ENCODE measurements at regions not wholly inside any gene's neighbourhood (a gene's known extent, or its start where the extent isn't known, plus 50 kb on each side); places are given as distances from the start of the nearest gene placed in this dataset.
"Not testable (repeated sequence)": the region's sequence is repeated elsewhere in the genome, so short reads cannot be mapped to it uniquely, and the experiment has no call there.

DNA sequence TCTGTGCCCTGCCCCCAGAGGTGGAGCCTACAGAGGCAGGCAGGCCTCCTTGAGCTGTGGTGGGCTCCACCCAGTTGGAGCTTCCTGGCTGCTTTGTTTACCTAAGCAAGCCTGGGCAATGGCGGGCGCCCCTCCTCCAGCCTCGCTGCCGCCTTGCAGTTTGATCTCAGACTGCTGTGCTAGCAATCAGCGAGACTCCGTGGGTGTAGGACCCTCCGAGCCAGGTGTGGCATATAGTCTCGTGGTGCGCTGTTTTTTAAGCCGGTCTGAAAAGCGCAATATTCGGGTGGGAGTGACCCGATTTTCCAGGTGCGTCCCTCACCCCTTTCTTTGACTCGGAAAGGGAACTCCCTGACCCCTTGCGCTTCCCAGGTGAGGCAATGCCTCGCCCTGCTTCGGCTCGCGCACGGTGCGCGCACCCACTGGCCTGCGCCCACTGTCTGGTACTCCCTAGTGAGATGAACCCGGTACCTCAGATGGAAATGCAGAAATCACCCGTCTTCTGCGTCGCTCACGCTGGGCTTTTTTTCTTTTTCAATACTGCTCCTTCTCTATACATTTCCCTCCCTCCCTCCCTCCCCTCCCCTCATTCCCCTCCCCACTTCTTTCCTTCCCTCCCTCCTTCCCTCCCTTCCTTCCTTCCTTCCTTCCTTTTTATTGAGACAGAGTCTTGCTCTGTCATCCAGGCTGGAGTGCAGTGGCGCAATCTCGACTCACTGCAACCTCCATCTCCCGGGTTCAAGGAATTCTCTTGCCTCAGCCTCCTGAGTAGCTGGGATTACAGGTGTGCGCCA, 197.1 kb upstream of the TBL1XR1 start:
- not testable (repeated sequence) for DNase-seq (ENCODE audit: low spot score)

DNA sequence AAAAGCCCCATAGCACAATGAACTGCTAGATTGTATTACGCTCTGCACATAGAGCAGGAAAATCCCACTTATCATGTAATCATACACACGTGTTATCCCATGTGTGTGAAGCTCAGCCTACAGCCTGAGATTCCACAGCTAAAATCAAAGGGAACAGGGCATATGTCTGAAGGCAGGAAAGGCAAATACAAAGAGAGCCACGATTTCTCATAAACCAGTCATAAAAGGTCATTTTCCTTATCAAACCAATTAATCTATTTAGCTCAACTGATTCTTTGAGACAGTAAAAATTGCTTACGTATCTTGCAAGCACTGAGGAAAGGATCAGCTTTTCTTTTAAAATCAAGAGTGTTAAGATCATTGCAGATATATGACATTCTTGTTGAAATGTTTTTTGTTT, 199.5 kb upstream of the TBL1XR1 start:
- DNase-seq (ENCODE audit: low spot score) = no peak

DNA sequence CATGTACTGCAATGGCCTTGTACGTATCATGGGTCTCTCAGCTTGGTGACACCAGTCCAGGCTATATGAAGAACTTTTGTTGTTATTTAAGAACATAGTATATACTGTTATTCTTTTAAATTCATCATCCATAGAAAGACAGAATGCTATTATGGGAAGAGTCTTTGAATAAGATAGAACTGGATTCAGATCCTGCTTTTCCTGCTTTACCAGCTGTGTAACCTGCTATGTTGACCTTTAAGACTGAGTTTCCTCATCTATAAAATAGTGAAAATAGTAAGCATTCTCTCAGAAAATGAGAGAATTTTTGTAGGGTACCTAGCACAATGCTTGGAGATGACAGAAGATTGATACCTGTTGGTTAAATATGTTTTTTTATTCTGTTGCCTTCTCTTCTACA, 204.1 kb upstream of the TBL1XR1 start:
- no peak for DNase-seq (ENCODE audit: low spot score)

DNA sequence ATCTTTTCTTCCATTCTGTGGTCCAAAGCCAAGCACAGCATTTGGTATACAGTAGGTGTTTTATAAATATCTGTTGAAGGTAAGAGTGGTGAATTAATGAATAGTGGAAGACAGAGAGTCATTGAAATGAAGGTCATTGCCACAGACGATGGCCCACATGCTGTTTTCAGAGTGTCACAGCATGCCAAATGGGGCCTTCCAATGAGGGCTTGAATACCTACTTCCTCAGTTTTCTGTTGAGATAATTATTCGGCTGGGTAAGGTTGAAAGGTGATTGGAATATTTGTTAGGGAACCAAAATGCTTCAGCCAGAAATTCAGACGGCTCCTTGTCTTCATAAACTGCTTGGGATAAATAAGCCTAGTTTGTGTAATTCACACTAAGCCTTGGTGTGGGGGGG, 205.3 kb upstream of the TBL1XR1 start:
- no peak for DNase-seq (ENCODE audit: low spot score)

DNA sequence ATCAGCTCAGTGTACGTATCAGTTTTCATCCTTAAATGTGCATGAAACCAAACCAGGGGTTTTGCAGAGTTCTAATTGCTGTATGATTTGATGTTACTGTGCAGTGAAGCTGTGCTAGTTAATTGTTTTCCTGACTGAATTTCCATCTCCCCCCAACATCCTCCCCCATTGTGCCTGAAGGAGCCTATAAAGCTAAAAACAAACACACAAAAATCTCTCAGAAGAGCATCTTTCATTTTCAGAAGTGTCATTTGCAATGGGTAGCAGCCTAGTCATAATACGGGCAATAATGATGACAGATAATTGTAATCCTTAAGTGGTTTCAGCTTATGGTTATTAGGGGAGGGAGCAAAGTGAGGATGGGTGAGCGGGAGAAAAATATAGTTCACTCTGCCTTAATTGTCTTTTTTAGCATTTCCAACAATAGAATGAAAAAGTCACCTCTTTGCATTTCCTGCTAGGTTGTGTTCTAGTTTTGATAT, 207.9 kb upstream of the TBL1XR1 start:
- no peak for DNase-seq (ENCODE audit: low spot score)

DNA sequence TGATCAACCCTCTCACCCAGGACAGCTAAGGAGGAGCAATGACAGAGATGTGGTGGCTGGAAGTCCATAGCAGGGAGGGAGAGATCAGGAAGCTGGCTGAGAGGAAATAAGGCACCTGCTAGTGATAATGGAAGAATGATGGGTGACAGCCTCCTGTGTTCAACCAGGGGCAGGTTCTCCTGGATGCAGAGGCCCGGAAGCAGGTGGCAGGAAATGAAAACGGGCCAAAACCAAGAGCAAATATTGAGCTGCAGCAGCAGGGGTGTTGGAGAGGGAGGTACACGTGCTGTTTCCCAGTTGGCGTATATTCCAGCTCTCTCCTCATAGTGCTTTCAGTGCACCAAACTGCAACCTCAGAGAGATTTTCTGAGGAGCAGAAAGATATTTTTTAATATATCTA, 213.4 kb upstream of the TBL1XR1 start:
- DNase-seq (ENCODE audit: low spot score) = peak; percentile 35

DNA sequence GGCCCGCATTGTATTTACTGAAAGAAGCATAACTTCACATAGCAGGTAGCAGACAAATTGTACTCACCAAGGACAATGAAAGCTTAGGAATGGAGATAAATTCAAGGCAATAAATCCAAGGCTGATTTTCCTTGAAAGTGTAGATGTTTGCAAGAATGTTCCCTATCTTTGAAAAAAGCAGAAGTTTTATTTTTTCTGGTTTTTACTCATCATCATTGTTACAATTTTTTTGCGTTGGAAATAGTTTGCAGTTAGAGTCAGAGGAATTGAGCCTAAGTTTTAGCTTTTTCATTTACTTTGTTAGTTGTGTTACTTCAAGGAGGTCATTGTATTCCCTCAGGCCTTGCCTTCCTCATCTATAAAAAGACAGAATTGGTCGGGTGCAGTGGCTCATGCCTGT, 213.9 kb upstream of the TBL1XR1 start:
- DNase-seq (ENCODE audit: low spot score) = no peak

DNA sequence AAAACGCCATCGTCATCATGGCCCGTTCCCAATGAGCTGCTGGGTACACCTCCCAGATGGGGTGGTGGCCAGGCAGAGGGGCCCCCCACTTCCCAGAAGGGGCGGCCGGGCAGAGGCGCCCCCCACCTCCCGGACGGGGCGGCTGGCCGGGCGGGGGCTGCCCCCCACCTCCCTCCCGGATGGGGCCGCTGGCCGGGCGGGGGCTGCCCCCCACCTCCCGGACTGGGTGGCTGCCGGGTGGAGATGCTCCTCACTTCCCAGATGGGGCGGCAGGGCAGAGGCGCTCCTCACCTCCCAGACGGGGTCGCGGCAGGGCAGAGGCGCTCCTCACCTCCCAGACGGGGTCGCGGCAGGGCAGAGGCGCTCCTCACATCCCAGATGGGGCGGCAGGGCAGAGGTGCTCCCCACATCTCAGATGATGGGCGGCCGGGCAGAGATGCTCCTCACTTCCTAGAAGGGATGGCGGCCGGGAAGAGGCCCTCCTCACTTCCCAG, 215.4 kb upstream of the TBL1XR1 start:
- not testable (repeated sequence) for DNase-seq (ENCODE audit: low spot score)

DNA sequence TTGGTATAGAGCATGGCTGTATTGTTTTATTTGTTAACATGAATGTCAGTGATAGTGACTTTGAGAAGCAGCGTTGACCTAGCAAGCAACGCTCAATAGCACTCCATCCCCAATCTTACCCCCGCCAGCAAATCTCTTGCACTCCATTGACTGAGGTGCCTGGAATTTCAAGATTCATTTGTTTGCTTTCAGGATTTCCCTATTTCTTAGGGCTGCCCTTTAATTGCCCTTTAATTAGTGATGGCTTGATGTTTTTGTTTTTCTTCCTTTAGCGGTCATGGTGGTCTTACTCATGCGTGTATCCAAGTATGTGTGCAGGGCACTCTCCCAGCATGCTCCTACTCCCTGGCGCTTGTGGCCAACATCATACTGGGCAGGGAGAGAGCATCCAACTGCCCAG, 216.8 kb upstream of the TBL1XR1 start:
- no peak for DNase-seq (ENCODE audit: low spot score)

DNA sequence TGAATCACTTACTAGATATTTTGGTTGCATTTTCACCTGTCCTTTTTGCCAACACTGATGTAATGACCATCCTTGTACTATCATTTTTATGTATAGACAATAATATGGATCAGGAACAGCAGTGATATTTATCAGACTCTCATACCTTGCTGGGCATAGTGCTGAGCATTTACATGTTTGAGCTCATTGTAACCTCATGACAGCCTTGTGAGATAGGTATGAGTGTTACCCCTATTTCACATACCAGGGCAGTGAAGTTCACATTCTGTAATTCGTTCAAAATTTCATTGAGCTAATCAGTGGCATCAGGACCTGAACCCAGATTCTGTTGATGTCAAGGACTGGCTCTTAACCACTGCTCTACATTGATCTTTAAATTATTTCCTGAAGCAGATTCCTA, 221.5 kb upstream of the TBL1XR1 start:
- DNase-seq (ENCODE audit: low spot score) = no peak

DNA sequence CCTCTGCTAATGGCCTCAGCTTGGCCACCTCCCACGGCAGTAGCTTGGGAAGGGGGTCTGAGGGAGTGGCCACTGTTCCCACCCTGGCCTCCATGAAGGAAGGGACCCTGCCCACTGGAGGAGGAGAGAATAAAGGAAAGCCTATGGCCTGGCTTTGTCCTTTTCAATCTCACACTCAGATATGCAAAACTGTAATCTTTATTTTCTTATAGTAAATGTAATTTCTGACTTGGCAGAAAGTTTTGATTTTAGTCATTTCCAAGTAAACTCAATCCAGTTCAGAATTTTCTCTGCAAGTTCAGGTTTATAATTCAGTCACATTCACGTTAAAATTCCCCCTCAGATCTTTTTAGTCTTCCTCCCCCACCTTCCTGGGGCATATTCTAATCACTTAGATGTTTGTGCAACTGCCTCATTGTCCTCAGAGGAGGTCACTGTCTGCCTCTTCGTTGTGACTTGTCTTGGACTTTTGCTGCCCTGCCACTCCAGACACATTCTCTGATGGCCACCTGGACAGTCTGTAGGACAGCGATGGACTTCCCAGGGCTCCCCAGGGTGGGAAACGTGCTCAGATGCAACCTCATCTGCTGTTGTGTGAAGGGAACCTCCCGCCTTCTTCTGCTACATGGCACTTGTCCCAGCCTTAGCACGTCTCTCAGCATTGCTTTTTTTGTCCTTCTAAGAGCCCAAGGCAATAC, 222.8 kb upstream of the TBL1XR1 start:
- DNase-seq (ENCODE audit: low spot score) = no peak

DNA sequence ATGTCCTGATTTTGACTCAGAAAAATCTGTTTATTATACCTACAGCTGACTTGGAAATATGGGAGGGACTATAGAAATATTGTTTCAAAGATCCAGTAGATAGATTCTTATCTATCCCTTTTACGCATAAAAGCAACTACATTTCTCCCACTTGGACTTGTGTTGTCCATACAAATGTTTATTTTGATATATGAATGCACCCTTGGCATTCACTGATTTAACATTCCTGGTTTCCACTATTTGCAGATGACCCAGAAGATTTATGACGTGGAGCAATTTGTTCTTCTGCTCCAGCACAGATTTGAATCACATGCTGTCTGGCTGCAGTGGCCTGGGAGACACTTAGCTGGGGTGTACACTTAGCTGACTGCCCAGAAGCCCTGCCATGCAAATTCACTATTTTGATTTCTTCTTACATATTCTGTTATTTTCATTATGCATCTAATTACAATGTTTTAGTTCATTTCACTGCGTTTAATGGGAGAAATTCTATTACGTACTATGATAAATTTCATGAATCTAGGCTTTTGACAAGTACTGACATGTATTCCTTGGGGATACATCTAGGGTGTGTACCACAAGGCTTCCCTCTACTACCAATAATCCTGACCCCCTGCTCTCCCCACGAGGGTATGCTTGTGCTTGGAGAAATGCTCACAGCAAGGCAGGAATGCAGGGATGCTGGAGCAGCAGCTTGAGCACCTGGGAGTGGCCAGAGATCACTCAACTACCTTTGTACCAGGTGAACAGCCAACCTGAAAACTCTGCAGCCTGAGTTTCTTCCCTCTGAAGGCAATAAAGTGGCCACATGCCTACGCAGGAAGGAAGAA, 223.6 kb upstream of the TBL1XR1 start:
- peak; percentile 24 for DNase-seq (ENCODE audit: low spot score)

DNA sequence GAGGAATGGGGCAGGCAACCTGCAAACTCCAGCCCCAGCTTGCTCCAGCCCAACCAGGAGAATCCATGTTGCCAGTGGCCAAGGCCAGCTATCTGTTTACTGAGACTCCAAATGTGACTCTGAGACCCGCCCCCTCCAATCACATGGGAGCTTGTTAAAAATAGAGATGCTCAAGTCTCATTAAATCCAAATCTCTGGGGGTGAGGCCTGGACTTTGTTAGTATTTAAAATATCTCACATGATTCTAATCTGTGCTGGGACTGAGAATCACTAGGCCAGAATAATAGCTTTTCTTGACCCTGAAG, 224.2 kb upstream of the TBL1XR1 start:
- no peak for DNase-seq (ENCODE audit: low spot score)

DNA sequence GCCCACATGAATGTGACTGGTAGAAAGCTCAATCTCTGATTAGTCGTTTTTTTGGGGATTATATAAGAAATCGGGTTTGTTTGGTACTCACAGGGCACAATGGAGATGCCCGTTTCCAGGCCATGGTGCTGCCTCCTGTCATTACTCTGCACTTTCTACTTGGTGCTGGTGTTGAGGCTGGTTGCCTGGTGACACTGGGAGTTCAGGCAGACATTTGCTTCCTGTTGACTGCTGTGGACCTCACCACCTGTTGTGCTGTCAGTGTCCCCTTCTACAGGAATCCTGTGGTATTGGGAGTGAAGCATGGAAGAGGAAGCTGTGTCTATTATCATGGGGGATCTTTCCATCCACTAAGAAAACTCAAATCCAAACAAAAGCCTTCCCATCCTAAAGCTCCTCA, 227.2 kb upstream of the TBL1XR1 start:
- no peak for DNase-seq (ENCODE audit: low spot score)

DNA sequence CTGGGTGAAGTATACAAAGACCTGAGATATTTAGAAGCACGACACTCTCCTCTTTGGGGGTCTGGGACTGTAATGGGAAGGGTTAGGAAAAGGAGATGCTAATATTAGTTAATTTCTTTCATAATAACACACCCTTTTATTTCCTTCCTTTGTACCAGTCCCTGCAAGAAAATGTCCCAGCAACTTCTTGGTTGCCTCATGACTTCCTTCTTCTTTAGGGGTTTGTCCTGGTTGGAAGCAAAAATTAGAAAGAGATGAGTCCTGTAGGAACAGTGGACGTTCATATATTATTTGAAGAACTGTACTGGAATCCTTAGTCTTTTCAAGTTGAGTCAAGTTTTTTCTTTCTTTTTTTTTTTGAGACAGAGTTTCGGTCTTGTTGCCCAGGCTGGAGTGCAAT, 227.8 kb upstream of the TBL1XR1 start:
- no peak for DNase-seq (ENCODE audit: low spot score)

DNA sequence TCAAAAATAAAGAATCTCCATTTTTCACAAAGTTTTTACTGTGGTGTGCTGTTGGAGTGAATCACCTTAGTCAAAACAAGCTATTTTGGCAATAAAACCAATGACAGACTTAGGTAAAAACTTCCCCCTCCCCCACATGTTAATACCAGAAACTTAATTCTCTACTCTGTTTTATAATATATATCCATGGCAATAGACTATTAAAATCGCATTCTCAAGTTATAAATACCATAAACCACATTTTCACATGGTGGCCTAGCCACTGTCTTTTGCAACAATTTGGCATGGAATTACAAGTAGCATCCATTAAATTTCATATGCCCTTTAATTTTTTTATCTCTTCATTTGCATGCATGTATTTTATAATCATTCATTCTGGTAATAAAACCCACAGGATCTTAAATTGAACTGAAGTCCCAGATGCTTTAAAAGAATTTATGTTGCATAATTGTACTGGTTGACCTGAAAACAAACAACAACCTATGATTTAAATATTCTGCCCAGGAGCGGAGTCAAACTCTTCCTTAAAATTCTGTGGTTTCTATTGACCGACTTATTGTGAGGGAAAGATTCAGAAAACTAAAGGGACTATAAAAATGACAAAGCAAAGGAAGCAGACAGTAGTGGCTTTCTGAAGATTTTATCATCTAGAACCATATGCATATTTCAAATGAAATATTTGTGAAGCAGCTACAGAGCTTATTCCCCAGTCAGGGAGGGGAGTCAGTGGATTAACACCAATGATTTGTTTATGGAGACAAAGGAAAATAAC, 229.0 kb upstream of the TBL1XR1 start:
- DNase-seq (ENCODE audit: low spot score) = no peak

DNA sequence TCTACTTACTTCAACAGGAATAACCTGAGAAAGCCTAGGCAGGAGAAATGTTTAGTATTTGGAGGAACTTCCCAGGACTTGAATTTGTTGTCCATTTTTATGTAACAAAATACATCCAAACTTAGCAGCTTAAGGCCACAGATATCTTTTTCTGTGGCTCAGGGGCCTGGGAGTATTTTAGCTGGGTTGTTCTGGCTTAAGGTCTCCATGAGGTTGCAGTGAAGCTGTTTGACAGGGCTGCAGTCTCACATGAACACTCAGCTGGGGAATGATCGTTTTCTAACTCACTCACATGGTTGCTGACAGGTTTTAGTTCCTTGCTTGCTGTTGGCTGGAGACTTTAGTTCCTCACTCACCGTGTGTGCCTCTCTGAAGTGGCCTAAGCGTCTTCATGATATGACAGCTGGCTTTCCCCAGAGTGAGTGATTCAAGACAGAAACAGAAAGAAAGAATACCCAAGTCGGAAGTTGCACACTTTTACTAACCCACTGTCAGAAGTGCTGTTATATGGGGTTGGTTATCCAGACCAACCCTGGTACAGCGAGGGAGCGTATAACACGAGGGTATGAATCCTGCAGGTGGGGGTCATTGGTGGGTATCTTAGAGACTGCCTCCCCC, 229.7 kb upstream of the TBL1XR1 start:
- DNase-seq (ENCODE audit: low spot score) = no peak

DNA sequence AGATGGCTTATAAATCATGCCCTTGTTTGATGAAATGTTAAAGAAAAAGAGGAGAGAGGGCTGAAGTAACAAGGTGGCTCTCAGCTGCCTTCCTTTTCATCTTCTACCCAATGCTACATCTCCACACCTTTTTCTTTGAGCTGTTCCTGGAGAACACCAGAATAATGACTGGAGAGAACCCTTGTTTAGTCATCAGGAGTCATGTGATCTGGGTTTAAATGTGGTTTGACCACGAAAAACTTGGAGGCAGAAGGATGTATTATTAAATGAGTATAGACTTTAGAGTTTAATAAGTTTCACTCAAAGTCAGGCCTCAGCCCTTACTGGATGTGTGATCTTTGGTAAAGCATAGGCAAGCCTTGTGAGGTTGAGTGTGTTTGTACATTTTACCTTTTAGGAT, 230.3 kb upstream of the TBL1XR1 start:
- peak; percentile 38 for DNase-seq (ENCODE audit: low spot score)

DNA sequence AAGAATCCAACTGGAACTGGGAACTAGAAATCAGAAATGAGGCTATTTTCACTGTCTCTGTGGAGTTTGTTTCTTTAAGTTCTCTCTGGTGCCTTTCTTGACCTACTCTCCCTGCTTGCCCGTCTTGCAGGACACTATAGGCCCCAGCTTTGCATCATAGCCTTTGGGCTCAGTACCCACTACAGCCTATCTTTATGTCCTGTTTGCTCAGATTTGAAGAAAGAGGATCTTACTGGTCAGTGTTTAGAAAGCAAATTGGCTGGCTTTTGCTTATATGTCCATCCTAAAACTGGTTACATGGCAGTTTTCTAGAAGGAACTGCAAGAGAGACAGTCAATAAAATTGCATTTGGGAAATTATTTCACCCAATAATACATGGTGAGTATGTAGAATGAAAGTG, 231.8 kb upstream of the TBL1XR1 start:
- DNase-seq (ENCODE audit: low spot score) = no peak

DNA sequence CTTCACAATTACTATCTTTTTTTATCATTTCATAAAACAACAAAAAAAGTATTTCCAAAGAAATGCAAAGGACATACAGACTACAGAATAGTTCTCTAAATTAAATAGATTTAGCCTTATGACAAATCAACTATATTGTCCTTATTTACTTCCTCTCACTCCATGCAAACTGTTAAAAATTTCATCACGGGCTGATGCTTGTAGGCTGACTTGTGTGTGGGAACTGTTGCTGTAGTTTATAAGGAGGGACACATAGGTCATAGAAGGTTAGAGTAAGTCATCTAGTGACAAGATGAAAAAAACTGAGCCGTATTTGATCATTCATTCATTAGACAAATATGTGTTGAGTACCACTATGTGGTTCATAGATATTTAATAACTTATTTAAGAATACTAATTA, 232.5 kb upstream of the TBL1XR1 start:
- DNase-seq (ENCODE audit: low spot score) = no peak

DNA sequence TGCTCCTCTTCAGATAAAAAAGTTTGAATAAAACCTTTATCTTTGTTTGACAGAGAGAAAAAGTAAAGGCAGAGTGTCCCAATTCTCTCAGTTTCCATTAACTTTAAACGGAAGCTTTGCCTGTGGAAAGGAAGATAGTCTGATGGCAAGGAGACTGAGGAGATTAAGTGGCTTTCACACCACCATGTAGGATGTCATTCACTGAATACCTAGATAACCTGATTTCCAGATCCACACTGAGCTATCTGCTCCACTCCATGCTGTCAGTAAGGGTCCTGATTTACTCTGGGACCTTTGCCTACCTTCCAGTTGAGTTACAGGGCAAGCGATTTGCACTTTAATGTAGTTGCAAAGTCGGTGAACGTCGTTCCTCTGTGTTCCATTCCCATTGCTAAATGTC, 233.4 kb upstream of the TBL1XR1 start:
- no peak for DNase-seq (ENCODE audit: low spot score)

Measured in A172 (cell line).